IPS DF 4.7 (cell line): ENCODE measurements at regions not wholly inside any gene's neighbourhood (a gene's known extent, or its start where the extent isn't known, plus 50 kb on each side); places are given as distances from the start of the nearest gene placed in this dataset.

Source experiments
- DNase-seq: peaks from one replicate; pipeline ENCODE4 v3.0.0-alpha.2; 2013; ENCODE audit warnings: low spot score; ENCODE audit errors: extremely low read depth

GRCh38 chr5:35324679-35325078 lies 94.4 kb upstream of the PRLR start:
- DNase-seq = no peak

- DNase-seq = no peak
Measured at GRCh38 chr5:35324201-35324600, 93.9 kb upstream of the PRLR start.

- no peak for DNase-seq
Measured at GRCh38 chr5:35320029-35320428, 89.7 kb upstream of the PRLR start.

- DNase-seq = no peak
Measured at GRCh38 chr5:35319333-35320002, 89.2 kb upstream of the PRLR start.

GRCh38 chr5:35317586-35317985 lies 87.3 kb upstream of the PRLR start:
- DNase-seq = no peak

- DNase-seq = no peak
Measured at GRCh38 chr5:35316611-35317274, 86.5 kb upstream of the PRLR start.

- no peak for DNase-seq
Measured at GRCh38 chr5:35313291-35313690, 83.0 kb upstream of the PRLR start.

GRCh38 chr5:35312267-35312666 lies 82.0 kb upstream of the PRLR start:
- no peak for DNase-seq

- DNase-seq = no peak
Measured at GRCh38 chr5:35309365-35310130, 79.3 kb upstream of the PRLR start.

- no peak for DNase-seq
Measured at GRCh38 chr5:35308421-35308820, 78.1 kb upstream of the PRLR start.

GRCh38 chr5:35306716-35307365 lies 76.6 kb upstream of the PRLR start:
- no peak for DNase-seq

- no peak for DNase-seq
Measured at GRCh38 chr5:35305336-35306020, 75.2 kb upstream of the PRLR start.

GRCh38 chr5:35304291-35304690 lies 74.0 kb upstream of the PRLR start:
- no peak for DNase-seq

GRCh38 chr5:35303152-35303551 lies 72.9 kb upstream of the PRLR start:
- DNase-seq = no peak

- DNase-seq = no peak
Measured at GRCh38 chr5:35302544-35302943, 72.3 kb upstream of the PRLR start.

- DNase-seq = no peak
Measured at GRCh38 chr5:35297755-35298154, 67.5 kb upstream of the PRLR start.

GRCh38 chr5:35294976-35295375 lies 64.7 kb upstream of the PRLR start:
- no peak for DNase-seq

GRCh38 chr5:35294017-35294416 lies 63.7 kb upstream of the PRLR start:
- DNase-seq = no peak

- no peak for DNase-seq
Measured at GRCh38 chr5:35285435-35285834, 55.1 kb upstream of the PRLR start.

- DNase-seq = no peak
Measured at GRCh38 chr5:35285011-35285410, 54.7 kb upstream of the PRLR start.

- DNase-seq = no peak
Measured at GRCh38 chr5:35284364-35284763, 54.1 kb upstream of the PRLR start.
